ENCODE measurements at regions not wholly inside any gene's neighbourhood (a gene's known extent, or its start where the extent isn't known, plus 50 kb on each side); places are given as distances from the start of the nearest gene placed in this dataset.

DNA sequence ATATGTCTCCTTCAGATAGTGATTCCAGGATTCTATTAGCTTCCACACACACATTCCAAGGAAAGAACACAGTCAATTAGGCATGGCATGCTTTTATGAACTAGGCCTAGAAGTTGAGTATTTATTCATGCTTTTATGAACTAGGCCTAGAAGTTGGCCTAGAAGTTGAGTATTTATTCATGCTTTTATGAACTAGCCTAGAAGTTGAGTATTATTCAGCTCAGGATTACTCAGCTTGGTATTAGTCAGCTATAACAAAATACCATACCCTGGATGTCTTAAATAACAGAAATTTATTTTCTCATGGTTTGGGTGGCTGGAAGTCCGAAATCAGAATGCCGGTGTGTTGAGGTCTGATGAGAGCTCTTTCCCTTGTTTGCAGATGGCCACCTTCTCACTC is 442.7 kb upstream of the FLRT2 start:
- TF ChIP-seq, protein P1, sequence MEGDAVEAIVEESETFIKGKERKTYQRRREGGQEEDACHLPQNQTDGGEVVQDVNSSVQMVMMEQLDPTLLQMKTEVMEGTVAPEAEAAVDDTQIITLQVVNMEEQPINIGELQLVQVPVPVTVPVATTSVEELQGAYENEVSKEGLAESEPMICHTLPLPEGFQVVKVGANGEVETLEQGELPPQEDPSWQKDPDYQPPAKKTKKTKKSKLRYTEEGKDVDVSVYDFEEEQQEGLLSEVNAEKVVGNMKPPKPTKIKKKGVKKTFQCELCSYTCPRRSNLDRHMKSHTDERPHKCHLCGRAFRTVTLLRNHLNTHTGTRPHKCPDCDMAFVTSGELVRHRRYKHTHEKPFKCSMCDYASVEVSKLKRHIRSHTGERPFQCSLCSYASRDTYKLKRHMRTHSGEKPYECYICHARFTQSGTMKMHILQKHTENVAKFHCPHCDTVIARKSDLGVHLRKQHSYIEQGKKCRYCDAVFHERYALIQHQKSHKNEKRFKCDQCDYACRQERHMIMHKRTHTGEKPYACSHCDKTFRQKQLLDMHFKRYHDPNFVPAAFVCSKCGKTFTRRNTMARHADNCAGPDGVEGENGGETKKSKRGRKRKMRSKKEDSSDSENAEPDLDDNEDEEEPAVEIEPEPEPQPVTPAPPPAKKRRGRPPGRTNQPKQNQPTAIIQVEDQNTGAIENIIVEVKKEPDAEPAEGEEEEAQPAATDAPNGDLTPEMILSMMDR (IDR thresholded peaks at IDR 0.05), result no peak
- TF ChIP-seq POLR2A (IDR thresholded peaks at IDR 0.05) (no peak), POLR2AphosphoS5 (IDR thresholded peaks at IDR 0.05; ENCODE audit: insufficient read depth in 1 of 2, low read depth in 1 of 2) (no peak)

Data from vagina (tissue), 2 donors.